HG02981 (cell line): ENCODE measurements at regions not wholly inside any gene's neighbourhood (a gene's known extent, or its start where the extent isn't known, plus 50 kb on each side); places are given as distances from the start of the nearest gene placed in this dataset.

Experiments used
- ATAC-seq: cut with Tn5 transposase; IDR thresholded peaks from one replicate; pipeline ENCODE4 v1.9.1; 2021; ENCODE audit warnings: mild to moderate bottlenecking, moderate library complexity; ENCODE audit not compliant: unreplicated experiment

GRCh38 chr17:79330229-79330628, 255.6 kb downstream of the ENGASE start:
- ATAC-seq = no peak

GRCh38 chr17:79326814-79327213, 252.2 kb downstream of the ENGASE start:
- no peak for ATAC-seq

GRCh38 chr17:79325709-79326430, 251.2 kb downstream of the ENGASE start:
- ATAC-seq = no peak

GRCh38 chr17:79324194-79324593, 249.6 kb downstream of the ENGASE start:
- ATAC-seq = no peak

GRCh38 chr17:79323566-79323965, 248.9 kb downstream of the ENGASE start:
- ATAC-seq = no peak

GRCh38 chr17:79322211-79323123, 247.8 kb downstream of the ENGASE start:
- no peak for ATAC-seq

GRCh38 chr17:79320331-79320730, 245.7 kb downstream of the ENGASE start:
- ATAC-seq = no peak

GRCh38 chr17:79317916-79318315, 243.3 kb downstream of the ENGASE start:
- no peak for ATAC-seq

- no peak for ATAC-seq
Measured at GRCh38 chr17:79316805-79317204, 242.2 kb downstream of the ENGASE start.

- ATAC-seq = no peak
Measured at GRCh38 chr17:79315358-79316105, 240.9 kb downstream of the ENGASE start.

- ATAC-seq = no peak
Measured at GRCh38 chr17:79314617-79315357, 240.2 kb downstream of the ENGASE start.

GRCh38 chr17:79311373-79311772, 236.7 kb downstream of the ENGASE start:
- no peak for ATAC-seq

- ATAC-seq = no peak
Measured at GRCh38 chr17:79306424-79307318, 232.0 kb downstream of the ENGASE start.

- no peak for ATAC-seq
Measured at GRCh38 chr17:79305768-79306423, 231.3 kb downstream of the ENGASE start.

- ATAC-seq = no peak
Measured at GRCh38 chr17:79305376-79305767, 230.7 kb downstream of the ENGASE start.

GRCh38 chr17:79304884-79305283, 230.3 kb downstream of the ENGASE start:
- no peak for ATAC-seq

- ATAC-seq = no peak
Measured at GRCh38 chr17:79303641-79304205, 229.1 kb downstream of the ENGASE start.

- no peak for ATAC-seq
Measured at GRCh38 chr17:79301469-79301868, 226.8 kb downstream of the ENGASE start.

GRCh38 chr17:79299349-79299748, 224.7 kb downstream of the ENGASE start:
- no peak for ATAC-seq
